ENCODE measurements at regions not wholly inside any gene's neighbourhood (a gene's known extent, or its start where the extent isn't known, plus 50 kb on each side); places are given as distances from the start of the nearest gene placed in this dataset.

GRCh38 chr13:70253834-70254233, 145.6 kb upstream of the KLHL1 start:
- TF ChIP-seq EZH2phosphoT487 (IDR thresholded peaks at IDR 0.05; ENCODE audit: borderline replicate concordance): no peak
- TF ChIP-seq, protein P1, sequence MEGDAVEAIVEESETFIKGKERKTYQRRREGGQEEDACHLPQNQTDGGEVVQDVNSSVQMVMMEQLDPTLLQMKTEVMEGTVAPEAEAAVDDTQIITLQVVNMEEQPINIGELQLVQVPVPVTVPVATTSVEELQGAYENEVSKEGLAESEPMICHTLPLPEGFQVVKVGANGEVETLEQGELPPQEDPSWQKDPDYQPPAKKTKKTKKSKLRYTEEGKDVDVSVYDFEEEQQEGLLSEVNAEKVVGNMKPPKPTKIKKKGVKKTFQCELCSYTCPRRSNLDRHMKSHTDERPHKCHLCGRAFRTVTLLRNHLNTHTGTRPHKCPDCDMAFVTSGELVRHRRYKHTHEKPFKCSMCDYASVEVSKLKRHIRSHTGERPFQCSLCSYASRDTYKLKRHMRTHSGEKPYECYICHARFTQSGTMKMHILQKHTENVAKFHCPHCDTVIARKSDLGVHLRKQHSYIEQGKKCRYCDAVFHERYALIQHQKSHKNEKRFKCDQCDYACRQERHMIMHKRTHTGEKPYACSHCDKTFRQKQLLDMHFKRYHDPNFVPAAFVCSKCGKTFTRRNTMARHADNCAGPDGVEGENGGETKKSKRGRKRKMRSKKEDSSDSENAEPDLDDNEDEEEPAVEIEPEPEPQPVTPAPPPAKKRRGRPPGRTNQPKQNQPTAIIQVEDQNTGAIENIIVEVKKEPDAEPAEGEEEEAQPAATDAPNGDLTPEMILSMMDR (conservative IDR thresholded peaks at IDR 0.05; ENCODE audit: low read length): no peak

All from Loucy (cell line).